Stimulated activated CD4-positive, alpha-beta T cell treated with anti-CD3 and anti-CD28 coated beads, Interleukin-2, amount 100 ng/mL, for 4 hours (primary cell): ENCODE measurements at regions not wholly inside any gene's neighbourhood (a gene's known extent, or its start where the extent isn't known, plus 50 kb on each side); places are given as distances from the start of the nearest gene placed in this dataset.
"Not testable (repeated sequence)": the region's sequence is repeated elsewhere in the genome, so short reads cannot be mapped to it uniquely, and the experiment has no call there.

Source experiments
- DNase-seq: peaks from one replicate; pipeline ENCODE4 v3.0.0-alpha.2; 2020; ENCODE audit warnings: low read depth

GRCh38 chr2:185265747-185266146 is 472.9 kb upstream of the FSIP2 start:
- DNase-seq: no peak

DNA sequence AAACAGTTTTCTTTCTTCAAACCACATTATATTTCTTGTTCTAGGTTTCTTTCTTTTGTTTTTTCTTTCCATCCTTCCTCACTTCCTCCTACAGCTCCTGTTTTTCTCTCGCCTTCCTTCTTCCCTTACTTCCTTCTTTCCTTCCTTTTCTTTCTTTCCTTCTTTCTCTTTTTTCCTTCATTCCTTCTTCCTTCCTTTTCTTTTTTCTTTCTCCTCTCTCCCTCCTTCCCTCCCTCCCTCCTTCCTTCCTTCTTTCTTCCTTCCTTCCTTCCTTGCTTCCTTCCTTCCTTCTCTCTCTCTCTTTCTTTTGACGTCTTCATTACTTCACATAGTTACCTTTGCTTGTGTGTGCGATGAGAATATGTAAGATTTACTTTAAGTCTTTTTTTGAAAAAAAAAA is 470.0 kb upstream of the FSIP2 start:
- DNase-seq: no peak

DNA sequence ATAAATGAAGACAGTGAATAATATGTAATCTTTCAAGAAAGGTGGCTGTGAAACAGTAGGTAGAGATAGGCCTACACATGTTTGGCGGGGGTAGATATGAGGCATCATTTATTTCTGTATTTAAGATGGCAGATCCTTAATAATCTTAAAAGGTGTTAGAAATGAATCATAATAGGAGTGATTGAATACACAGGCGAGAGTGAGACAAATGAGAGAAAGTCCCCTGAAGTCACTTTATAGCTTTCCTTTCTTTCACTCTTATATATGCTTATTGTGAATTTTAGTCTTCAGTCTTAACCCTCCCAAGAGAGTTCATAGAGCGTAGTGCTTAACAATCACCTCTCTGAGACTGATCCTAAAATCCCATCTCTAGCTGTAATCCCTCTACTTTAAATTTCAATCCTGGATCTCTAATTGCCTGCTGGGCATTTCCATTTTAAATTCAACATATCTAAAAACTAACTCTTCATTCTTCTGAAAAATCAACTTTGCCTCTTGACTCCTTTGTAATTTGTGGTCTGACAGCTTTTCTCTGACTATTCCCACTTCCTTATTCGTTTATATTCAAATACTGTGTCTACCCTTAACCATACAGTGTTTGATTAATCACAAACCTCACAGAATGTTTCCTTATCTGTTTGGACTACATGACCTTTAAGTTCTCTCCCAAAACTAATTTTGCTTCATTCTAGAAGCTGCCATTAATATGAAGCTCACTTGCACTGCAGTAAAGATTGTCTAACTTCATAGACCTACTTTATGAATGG is 463.7 kb upstream of the FSIP2 start:
- no peak for DNase-seq

- not testable (repeated sequence) for DNase-seq
Measured at GRCh38 chr2:185275979-185276378, 462.6 kb upstream of the FSIP2 start.

DNA sequence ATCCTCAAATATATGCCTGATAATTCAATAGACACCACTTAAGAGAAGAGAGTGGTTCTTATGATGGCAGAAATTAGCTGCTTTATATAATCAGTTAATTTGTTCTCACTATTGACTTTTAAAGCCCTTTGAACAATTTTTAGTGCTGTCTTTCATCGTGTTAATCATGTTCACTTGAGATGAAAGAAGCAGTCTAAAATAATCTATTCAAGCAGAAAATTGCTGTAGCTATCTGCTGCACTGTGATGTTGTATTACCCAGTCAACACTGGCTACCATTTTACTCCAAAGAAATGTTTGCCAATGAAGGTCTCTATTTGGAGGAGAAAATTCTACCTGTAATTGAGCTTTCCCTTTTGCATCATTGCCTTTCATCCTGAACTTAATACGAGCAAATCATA is 459.8 kb upstream of the FSIP2 start:
- DNase-seq: no peak

DNA sequence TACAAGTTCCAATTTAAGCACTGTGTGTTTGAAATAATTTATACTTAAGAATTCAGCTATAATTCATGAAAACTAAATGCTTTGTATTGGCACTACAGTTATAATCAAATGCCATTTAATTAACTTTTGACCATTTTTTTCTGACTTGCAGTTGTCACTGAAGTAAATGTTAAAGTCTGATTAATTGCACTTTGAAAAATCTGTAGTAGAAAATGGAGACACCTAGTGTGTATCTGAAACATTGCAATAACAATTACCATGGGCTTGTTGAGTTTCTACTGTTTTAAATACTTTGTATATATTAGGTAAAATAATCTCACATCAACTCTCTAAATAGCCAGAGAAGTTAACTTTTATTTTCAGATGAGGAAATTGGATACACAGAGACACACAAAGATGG is 458.6 kb upstream of the FSIP2 start:
- no peak for DNase-seq

DNA sequence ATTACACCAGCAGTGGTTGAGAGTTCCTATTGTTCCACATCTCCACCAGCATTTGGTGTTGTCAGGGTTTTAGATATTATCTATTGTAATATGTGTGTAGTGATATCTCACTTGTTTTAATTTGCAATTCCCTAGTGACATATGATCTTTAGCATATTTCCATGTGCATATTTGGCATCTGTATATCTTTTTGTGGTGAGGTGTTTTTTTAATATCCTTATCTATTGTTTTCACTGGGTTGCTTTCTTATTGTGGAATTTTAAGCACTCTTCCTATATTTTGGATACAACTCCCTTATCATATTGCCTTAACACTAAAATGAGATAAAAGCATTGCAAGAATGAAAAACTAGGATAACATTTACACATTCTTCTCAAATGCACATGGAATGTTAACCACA is 453.9 kb upstream of the FSIP2 start:
- DNase-seq: no peak

DNA sequence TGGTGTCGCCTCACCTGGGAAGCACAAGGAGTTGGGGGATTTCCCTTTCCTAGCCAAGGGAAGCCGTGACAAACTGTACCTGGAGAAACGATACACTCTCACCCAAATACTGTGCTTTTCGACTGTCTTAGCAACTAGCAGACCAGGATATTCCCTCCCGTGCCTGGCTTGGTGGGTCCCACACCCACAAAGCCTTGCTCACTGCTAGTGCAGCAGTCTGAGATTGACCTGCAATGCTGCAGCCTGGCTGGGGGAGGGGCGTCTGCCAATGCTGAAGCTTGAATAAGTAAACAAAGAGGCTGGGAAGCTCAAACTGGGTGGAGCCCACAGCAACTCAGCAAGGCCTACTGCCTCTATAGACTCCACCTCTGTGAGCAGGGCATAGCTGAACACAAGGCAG is 448.6 kb upstream of the FSIP2 start:
- not testable (repeated sequence) for DNase-seq

DNA sequence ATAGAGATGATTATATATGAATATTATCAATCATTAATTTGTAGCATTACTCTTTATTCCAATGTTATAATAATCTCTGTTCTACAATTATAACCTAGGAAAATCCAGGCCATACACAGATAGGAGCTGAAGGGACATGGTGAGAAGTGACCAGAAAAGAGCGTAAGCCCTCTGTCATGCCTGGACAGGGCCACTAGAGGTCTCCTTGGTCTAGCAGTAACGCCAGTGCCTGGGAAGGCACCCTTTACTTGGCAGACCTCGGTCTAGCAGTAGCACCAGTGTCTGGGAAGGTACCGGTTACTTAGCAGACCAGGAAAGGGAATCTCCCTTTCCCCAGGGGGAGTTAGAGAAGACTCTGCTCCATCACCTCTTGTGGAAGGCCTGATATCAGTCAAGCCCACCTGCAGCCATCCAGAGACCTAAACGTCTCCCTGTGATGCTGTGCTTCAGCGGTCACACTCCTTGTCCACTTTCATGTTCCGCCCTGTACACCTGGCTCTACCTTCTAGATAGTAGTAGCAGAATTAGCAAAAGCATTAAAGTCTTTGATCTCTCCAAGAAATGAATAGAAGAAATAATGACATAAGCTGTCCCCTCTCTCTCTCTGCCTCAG is 447.5 kb upstream of the FSIP2 start:
- no peak for DNase-seq

GRCh38 chr2:185299867-185300266 is 438.7 kb upstream of the FSIP2 start:
- no peak for DNase-seq

DNA sequence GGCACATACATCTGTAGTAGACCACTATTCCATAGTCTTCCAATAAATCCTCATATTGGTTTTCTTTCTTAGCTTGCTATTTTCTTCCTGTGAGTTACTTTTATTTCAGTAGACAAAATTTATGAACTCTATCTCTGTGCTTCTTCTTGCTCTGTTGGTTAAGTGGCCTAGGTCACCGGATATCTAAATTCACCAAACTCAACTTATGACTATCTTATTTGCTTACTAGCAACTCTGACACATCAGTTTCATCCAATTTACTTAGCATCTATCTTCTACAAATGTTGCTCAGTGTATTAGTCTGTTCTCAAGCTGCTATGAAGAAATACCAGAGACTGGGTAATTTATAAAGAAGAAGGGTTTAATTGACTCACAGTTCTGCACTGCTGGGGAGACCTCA is 432.5 kb upstream of the FSIP2 start:
- DNase-seq: no peak

- DNase-seq: no peak
Measured at GRCh38 chr2:185316383-185316782, 422.2 kb upstream of the FSIP2 start.

DNA sequence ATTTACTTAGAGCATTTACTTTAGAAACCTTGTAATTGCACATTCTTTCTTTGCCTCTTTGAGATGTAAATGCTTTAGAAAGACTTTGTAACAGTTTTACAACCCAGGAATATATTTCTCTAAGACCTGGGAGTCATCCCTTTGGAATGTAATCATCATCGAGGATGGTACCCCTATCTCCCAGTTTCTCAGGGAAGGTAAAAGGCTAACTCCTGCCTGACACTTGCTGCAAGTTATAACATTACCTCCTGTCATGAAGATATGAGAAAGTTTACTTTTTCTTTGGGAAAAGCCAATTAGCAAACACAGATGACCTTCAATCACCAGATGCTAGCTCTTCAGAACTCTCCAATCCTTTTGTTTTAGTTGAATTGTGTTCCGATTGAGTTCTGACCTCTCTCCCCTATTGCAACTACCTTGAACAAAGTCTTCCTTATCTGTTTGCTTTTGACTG is 420.3 kb upstream of the FSIP2 start:
- no peak for DNase-seq

DNA sequence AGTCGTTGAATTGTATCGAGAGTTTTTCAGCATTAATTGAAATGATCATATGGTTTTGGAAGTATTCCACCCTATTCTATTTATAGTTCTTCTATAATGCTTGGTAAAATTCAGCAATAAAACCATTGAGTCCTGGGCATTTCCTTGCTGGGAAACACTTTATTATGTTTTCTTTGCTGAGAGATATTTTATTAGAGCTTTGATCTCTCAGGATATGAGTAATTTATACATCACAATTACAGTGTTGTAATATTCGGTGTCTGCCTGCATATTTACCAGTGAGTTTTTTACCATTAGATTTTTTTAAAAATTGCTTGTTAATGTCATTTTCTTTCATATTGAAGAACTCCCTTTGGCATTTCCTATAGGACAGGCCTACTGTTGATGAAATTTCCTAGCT is 402.7 kb upstream of the FSIP2 start:
- no peak for DNase-seq

GRCh38 chr2:185337033-185337432 is 401.6 kb upstream of the FSIP2 start:
- no peak for DNase-seq

DNA sequence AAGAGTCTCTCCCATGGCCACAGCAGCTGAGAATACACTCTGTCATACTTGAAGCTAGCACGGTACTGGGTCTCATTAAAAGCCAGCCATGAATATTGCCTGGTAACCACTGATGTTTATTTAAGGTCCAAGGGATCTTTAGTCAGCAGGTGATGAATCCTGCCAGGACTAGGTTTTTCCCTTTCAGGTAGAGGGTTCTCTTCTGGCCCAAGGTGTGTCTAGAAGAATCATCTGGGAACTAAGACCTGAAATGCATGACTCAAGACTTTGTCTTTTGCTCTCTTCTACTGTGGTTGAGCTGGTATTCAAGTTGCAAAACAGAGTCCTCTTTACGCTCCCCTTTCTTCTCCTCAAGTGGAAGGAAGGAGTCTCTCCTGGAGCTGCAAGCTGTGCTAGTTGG is 400.5 kb upstream of the FSIP2 start:
- no peak for DNase-seq

DNA sequence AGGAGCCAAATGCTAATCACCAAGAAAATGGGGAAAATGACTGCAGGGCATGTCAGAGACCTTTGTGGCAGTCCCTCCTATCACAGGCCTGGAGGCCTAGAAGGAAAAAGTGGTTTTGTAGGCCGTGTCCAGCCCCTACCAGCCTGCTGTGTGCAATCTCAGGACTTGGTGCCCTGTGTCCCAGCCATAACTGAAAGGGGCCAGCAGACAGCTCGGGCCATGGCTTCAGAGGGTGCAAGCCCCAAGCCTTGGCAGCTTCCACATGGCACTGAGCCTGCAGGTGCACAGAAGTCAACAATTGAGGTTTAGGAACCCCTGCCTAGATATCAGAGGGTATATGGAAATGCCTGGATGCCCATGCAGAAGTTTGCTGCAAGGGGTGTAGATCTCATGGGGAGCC is 391.2 kb upstream of the FSIP2 start:
- DNase-seq: no peak

- no peak for DNase-seq
Measured at GRCh38 chr2:185360776-185361175, 377.8 kb upstream of the FSIP2 start.

DNA sequence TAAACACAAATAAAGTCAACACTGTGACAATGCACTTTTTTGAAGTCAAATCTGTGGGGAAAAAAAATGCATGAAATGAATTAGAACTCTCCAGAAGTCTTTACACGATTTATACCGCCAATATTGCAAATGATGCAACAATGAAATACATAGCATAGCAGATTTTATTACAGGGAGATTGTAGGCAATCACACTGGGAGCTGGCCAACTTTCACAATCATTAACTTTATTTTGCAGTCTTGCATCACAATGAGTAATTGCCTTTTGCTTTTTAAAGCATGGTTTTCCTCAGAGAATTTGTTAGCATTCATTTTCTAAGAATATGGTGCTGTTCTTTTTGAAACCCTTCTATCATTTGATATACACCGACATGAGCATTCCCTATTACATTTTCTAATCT is 366.4 kb upstream of the FSIP2 start:
- DNase-seq: no peak

- no peak for DNase-seq
Measured at GRCh38 chr2:185373229-185373628, 365.4 kb upstream of the FSIP2 start.

- no peak for DNase-seq
Measured at GRCh38 chr2:185374878-185375277, 363.7 kb upstream of the FSIP2 start.

GRCh38 chr2:185375731-185376130 is 362.9 kb upstream of the FSIP2 start:
- no peak for DNase-seq

DNA sequence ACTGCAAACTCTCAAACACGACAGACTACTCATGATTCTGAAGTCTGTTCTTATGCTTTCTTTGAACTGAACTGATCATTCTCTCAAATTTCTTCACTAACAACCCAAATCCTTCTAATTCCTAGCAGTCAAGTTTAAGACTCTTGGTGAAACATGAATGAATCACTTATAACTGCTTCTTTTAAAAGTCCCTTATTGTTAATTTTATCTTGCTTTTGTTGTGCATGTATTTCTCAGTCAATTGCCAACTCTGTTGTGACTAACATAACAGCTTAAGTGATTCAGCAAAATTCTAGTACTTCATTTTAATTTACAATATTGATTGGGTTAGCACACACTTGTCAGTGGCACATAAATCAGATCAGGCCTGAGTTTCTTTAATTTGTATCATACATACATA is 357.0 kb upstream of the FSIP2 start:
- no peak for DNase-seq
